ENCODE measurements at regions not wholly inside any gene's neighbourhood (a gene's known extent, or its start where the extent isn't known, plus 50 kb on each side); places are given as distances from the start of the nearest gene placed in this dataset.

DNA sequence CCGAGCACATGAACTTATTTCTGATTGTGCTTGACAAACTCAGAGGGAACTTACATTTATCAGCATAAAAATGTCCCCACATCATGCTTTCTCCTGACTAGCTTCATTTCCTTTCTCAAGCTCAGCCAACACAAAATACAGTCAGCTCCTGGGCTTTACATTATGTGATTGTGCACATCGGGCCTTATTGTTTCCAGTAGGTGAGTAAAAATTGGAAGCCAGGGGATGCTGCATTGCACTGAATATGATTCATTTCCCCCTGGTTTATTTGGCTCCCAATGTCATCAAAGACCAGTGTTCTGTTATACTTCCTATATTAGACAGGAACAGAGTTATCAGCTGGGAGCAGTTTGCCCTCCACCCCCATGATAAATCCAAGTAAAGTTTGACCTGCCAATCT lies 521.8 kb downstream of the RMST start:
- peaks cover 1 to 9% (median 5%) of the 10 kb centered on the region in 7 donors for H3K9me3 Mint-ChIP-seq
- H3K9ac ChIP-seq (ENCODE audit: insufficient read depth, low read length, poor library complexity, severe bottlenecking): no peak overlapping the region
- no peaks in the 10 kb centered on the region for H3K4me1 Mint-ChIP-seq
- H3K79me2 ChIP-seq (ENCODE audit: insufficient read depth, low read length): no peaks in the 10 kb centered on the region
- no peak overlapping the region for H3K27ac Mint-ChIP-seq
- H3K4me1 ChIP-seq (ENCODE audit: control insufficient read depth in 1 of 2, insufficient read depth in 2 of 2, low read length in 2 of 2): no peaks in the 10 kb centered on the region
- TF ChIP-seq CTCF (IDR thresholded peaks at IDR 0.05): no peak
- peaks cover 0 to 2% of the 10 kb centered on the region in 2 donors for H3K9me3 ChIP-seq (replicated peaks in 1 of 2; ENCODE audit: control insufficient read depth in 1 of 2, insufficient read depth in 1 of 2, low read length in 2 of 2)
- H3K4me3 Mint-ChIP-seq: no peak overlapping the region
- peaks cover 0 to 4% (median 1%) of the 10 kb centered on the region in 3 donors for H3K27me3 Mint-ChIP-seq (ENCODE audit: low read depth in 3 of 3)
- H3K4me3 ChIP-seq (replicated peaks in 1 of 3; ENCODE audit: low read depth in 2 of 3, low read length in 3 of 3): no peak overlapping the region
- no peak overlapping the region for H2AFZ ChIP-seq (ENCODE audit: insufficient read depth, low read depth, low read length, poor library complexity, severe bottlenecking)
- DNase-seq: no peak
- H4K20me1 ChIP-seq (ENCODE audit: insufficient read depth, low read length): no peaks in the 10 kb centered on the region
- H3K36me3 Mint-ChIP-seq: no peaks in the 10 kb centered on the region
- no CpG with 5 or more reads among the region's 2 CpGs for WGBS (ENCODE audit: insufficient coverage)
- no peaks in the 10 kb centered on the region for H3K27me3 ChIP-seq (ENCODE audit: control insufficient read depth in 2 of 2, insufficient read depth in 2 of 2, low read length in 2 of 2)
- H3K27ac ChIP-seq (ENCODE audit: low read depth in 1 of 2, low read length in 2 of 2): no peak overlapping the region
- H3K36me3 ChIP-seq (replicated peaks in 1 of 2; ENCODE audit: control insufficient read depth in 1 of 2, insufficient read depth in 2 of 2, low read length in 2 of 2): no peaks in the 10 kb centered on the region
- H3K4me2 ChIP-seq (replicated peaks; ENCODE audit: extremely low read depth, low read length, poor library complexity, severe bottlenecking): no peak overlapping the region
- intact Hi-C loops (cut with micrococcal nuclease): no loop called here

DNA sequence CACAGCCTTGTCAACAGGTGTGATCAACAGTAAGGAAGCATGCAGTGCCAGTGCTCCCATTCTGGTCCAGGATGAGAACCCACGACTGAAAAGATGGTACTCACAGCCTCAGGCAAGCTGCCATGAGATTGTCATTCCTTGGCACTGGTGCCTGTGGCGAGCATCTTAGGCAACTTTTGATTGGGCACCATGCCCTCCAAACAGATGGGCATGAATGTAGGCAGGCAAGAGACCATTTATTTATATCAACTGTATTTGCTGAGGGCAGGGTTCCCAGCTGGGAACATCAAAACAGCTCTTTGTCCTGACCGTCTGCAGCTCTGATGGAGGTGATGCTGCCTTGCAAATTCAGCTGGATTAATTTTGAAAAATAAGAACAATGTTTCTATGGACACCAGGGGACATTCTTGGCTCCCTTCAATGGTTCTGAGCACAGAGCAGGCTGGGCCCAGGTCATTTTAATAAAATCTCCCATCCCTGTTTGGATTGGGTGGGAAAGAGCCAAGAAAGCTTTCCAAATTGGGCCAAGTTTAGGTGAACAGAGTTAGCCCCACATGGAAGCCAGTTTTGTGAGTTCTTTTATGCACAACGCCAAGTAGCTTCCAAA lies 522.5 kb downstream of the RMST start:
- 83% methylated on average over 4 of the region's 4 CpGs for WGBS (ENCODE audit: insufficient coverage)
- H3K27ac ChIP-seq (ENCODE audit: low read depth in 1 of 2, low read length in 2 of 2): no peak overlapping the region
- Mint-ChIP-seq H3K9me3 (peaks cover 0 to 9% (median 5%) of the 10 kb centered on the region in 7 donors), H3K4me1 (no peaks in the 10 kb centered on the region), H3K27me3 (ENCODE audit: low read depth in 3 of 3) (peaks cover 0 to 4% (median 1%) of the 10 kb centered on the region in 3 donors), H3K36me3 (no peaks in the 10 kb centered on the region), H3K4me3 (no peak overlapping the region), H3K27ac (no peak overlapping the region)
- no peak for DNase-seq
- H3K4me1 ChIP-seq (ENCODE audit: control insufficient read depth in 1 of 2, insufficient read depth in 2 of 2, low read length in 2 of 2): no peaks in the 10 kb centered on the region
- H4K20me1 ChIP-seq (ENCODE audit: insufficient read depth, low read length): no peaks in the 10 kb centered on the region
- no peaks in the 10 kb centered on the region for H3K27me3 ChIP-seq (ENCODE audit: control insufficient read depth in 2 of 2, insufficient read depth in 2 of 2, low read length in 2 of 2)
- no peaks in the 10 kb centered on the region for H3K36me3 ChIP-seq (replicated peaks in 1 of 2; ENCODE audit: control insufficient read depth in 1 of 2, insufficient read depth in 2 of 2, low read length in 2 of 2)
- no peak for TF ChIP-seq CTCF (IDR thresholded peaks at IDR 0.05)
- no peak overlapping the region for H2AFZ ChIP-seq (ENCODE audit: insufficient read depth, low read depth, low read length, poor library complexity, severe bottlenecking)
- no peak overlapping the region for H3K9ac ChIP-seq (ENCODE audit: insufficient read depth, low read length, poor library complexity, severe bottlenecking)
- no peak overlapping the region for H3K4me3 ChIP-seq (replicated peaks in 1 of 3; ENCODE audit: low read depth in 2 of 3, low read length in 3 of 3)
- no peaks in the 10 kb centered on the region for H3K9me3 ChIP-seq (replicated peaks in 1 of 2; ENCODE audit: control insufficient read depth in 1 of 2, insufficient read depth in 1 of 2, low read length in 2 of 2)
- intact Hi-C loops (cut with micrococcal nuclease): no loop called here
- H3K79me2 ChIP-seq (ENCODE audit: insufficient read depth, low read length): no peaks in the 10 kb centered on the region
- H3K4me2 ChIP-seq (replicated peaks; ENCODE audit: extremely low read depth, low read length, poor library complexity, severe bottlenecking): no peak overlapping the region
